Gastroesophageal sphincter (tissue), 3 donors: ENCODE measurements at regions not wholly inside any gene's neighbourhood (a gene's known extent, or its start where the extent isn't known, plus 50 kb on each side); places are given as distances from the start of the nearest gene placed in this dataset.

ENCODE experiments used
- EP300 ChIP-seq: sonication (generic); formaldehyde crosslinking; IDR thresholded peaks from one replicate; pipeline ENCODE4 v1.6.1; 2017; ENCODE audit warnings: antibody characterized with exemption, mild to moderate bottlenecking
- POLR2A ChIP-seq, 2 donors: fragments of 450-650 bp; IDR thresholded peaks; one replicate each; pipeline ENCODE4 v1.6.1; 2017; ENCODE audit warnings: antibody characterized with exemption in 2 of 2, mild to moderate bottlenecking in 2 of 2, moderate library complexity in 1 of 2
- POLR2AphosphoS5 ChIP-seq: sonication (generic); formaldehyde crosslinking; IDR thresholded peaks from one replicate; pipeline ENCODE4 v1.6.1; 2017; ENCODE audit warnings: antibody characterized with exemption
- TF ChIP-seq, protein P1 (sequence below), 4 experiments: fragments of 200-600 bp in 2 of 4; fragments of 450-650 bp in 2 of 4; sonication (generic) in 1 of 4; IDR thresholded peaks; one replicate each; pipeline ENCODE4 v1.5.1; 2017 to 2019; ENCODE audit warnings: antibody characterized with exemption in 4 of 4, mild to moderate bottlenecking in 2 of 4, moderate library complexity in 2 of 4

- TF ChIP-seq, protein P1, sequence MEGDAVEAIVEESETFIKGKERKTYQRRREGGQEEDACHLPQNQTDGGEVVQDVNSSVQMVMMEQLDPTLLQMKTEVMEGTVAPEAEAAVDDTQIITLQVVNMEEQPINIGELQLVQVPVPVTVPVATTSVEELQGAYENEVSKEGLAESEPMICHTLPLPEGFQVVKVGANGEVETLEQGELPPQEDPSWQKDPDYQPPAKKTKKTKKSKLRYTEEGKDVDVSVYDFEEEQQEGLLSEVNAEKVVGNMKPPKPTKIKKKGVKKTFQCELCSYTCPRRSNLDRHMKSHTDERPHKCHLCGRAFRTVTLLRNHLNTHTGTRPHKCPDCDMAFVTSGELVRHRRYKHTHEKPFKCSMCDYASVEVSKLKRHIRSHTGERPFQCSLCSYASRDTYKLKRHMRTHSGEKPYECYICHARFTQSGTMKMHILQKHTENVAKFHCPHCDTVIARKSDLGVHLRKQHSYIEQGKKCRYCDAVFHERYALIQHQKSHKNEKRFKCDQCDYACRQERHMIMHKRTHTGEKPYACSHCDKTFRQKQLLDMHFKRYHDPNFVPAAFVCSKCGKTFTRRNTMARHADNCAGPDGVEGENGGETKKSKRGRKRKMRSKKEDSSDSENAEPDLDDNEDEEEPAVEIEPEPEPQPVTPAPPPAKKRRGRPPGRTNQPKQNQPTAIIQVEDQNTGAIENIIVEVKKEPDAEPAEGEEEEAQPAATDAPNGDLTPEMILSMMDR (IDR thresholded peaks at IDR 0.05) = no peak
- no peak for TF ChIP-seq POLR2AphosphoS5
- TF ChIP-seq POLR2A (IDR thresholded peaks at IDR 0.05) = no peak
- no peak for TF ChIP-seq EP300
Measured at GRCh38 chr3:191972714-191973398, 511.9 kb downstream of the PYDC2 start.
